Lower leg skin (tissue), 4 donors: ENCODE measurements at regions not wholly inside any gene's neighbourhood (a gene's known extent, or its start where the extent isn't known, plus 50 kb on each side); places are given as distances from the start of the nearest gene placed in this dataset.

Source experiments
- DNase-seq, 2 donors: peaks; one replicate each; pipeline ENCODE4 v3.0.0-alpha.2; 2019; ENCODE audit warnings: low spot score in 2 of 2
- H3K4me3 ChIP-seq: fragments of 200-600 bp; sonication (generic); 2 replicates; pipeline ENCODE4 v1.5.1; 2017; ENCODE audit warnings: mild to moderate bottlenecking, low read depth; ENCODE audit not compliant: poor library complexity, severe bottlenecking
- CTCF ChIP-seq, 3 donors: fragments of 450-650 bp; IDR thresholded peaks; one replicate each; pipeline ENCODE4 v1.5.1; 2016; ENCODE audit warnings: antibody characterized with exemption in 3 of 3, mild to moderate bottlenecking in 3 of 3, moderate library complexity in 2 of 3
- POLR2A ChIP-seq, 2 donors: fragments of 450-650 bp; IDR thresholded peaks; one replicate each; pipeline ENCODE4 v1.6.1; 2016 to 2017; ENCODE audit warnings: antibody characterized with exemption in 2 of 2, mild to moderate bottlenecking in 1 of 2, moderate library complexity in 1 of 2
- WGBS, 2 donors: methylation state at CpG; one replicate each; pipeline ENCODE4 v1.1.5; 2018; 5-methylcytosine and 5-hydroxymethylcytosine counted together
- intact Hi-C: fragments of 100-400 bp; cut with DNase I; formaldehyde crosslinking; loops from one replicate; pipeline ENCODE4 v1.15.0; 2023; ENCODE audit warnings: low total_unique reads

- no peak for DNase-seq
- WGBS, 2 donors = 68 to 74% methylated on average over 3 of the region's 3 CpGs
These were observed 674.3 kb upstream of the REG3G start for GRCh38 chr2:78351208-78351607.

GRCh38 chr2:78353168-78353567 is 672.3 kb upstream of the REG3G start:
- WGBS, 2 donors = 81 to 86% methylated on average over 1 of the region's 1 CpG
- no peak overlapping the region for H3K4me3 ChIP-seq
- no peak for TF ChIP-seq POLR2A (IDR thresholded peaks at IDR 0.05)
- no peak for TF ChIP-seq CTCF (IDR thresholded peaks at IDR 0.05)
- no peak for DNase-seq
- intact Hi-C loops = no loop called here

More at GRCh38 chr2:78351208-78351607, 674.3 kb upstream of the REG3G start:
- no peak overlapping the region for H3K4me3 ChIP-seq
- TF ChIP-seq CTCF (IDR thresholded peaks at IDR 0.05) (no peak), POLR2A (IDR thresholded peaks at IDR 0.05) (no peak)
- intact Hi-C loops = no loop called here

GRCh38 chr2:78355967-78356366 is 669.5 kb upstream of the REG3G start:
- no peak for DNase-seq
- intact Hi-C loops = no loop called here
- TF ChIP-seq CTCF (IDR thresholded peaks at IDR 0.05) (no peak), POLR2A (IDR thresholded peaks at IDR 0.05) (no peak)
- no peak overlapping the region for H3K4me3 ChIP-seq
- WGBS, 2 donors = 33 to 44% methylated on average over 2 of the region's 2 CpGs

GRCh38 chr2:78383576-78383975 is 641.9 kb upstream of the REG3G start:
- WGBS, 2 donors = 38 to 68% methylated on average over 2 of the region's 2 CpGs
- no peak for DNase-seq
- no peak overlapping the region for H3K4me3 ChIP-seq
- intact Hi-C loops = no loop called here
- no peak for TF ChIP-seq CTCF (IDR thresholded peaks at IDR 0.05)
- TF ChIP-seq POLR2A (IDR thresholded peaks at IDR 0.05) = no peak

GRCh38 chr2:78397198-78397597 is 628.3 kb upstream of the REG3G start:
- 80 to 92% methylated on average over 6 of the region's 6 CpGs for WGBS, 2 donors
- no peak overlapping the region for H3K4me3 ChIP-seq
- intact Hi-C loops = no loop called here
- no peak for TF ChIP-seq POLR2A (IDR thresholded peaks at IDR 0.05)
- DNase-seq = no peak

- H3K4me3 ChIP-seq = no peak overlapping the region
- TF ChIP-seq POLR2A (IDR thresholded peaks at IDR 0.05) = no peak
- no peak for TF ChIP-seq CTCF (IDR thresholded peaks at IDR 0.05)
- intact Hi-C loops = no loop called here
- DNase-seq = no peak
- 85% methylated on average over 7 of the region's 7 CpGs for WGBS, 2 donors
These were observed 617.3 kb upstream of the REG3G start for GRCh38 chr2:78407960-78408794.
